Adrenal gland (tissue), 9 donors: ENCODE measurements at regions not wholly inside any gene's neighbourhood (a gene's known extent, or its start where the extent isn't known, plus 50 kb on each side); places are given as distances from the start of the nearest gene placed in this dataset.

Source experiments
- DNase-seq, 7 donors: peaks; one replicate each; pipeline ENCODE4 v3.0.0-alpha.2; 2019 to 2020
- H3K27ac ChIP-seq, 5 donors: fragments of 200-600 bp; sonication (generic) in 4 of 5; 1 replicate in 3 of 5; 2 replicates in 2 of 5; pipeline versions ENCODE4 v1.5.1 to v1.8.0; 2016 to 2020; ENCODE audit warnings: mild to moderate bottlenecking in 1 of 5
- H3K27me3 ChIP-seq: fragments of 200-600 bp; 2 replicates; pipeline ENCODE4 v1.8.0; 2021
- H3K36me3 ChIP-seq, 2 donors: fragments of 200-600 bp; replicated peaks in 1 of 2; 1 replicate in 1 of 2; 2 replicates in 1 of 2; pipeline versions ENCODE4 v1.5.1 to v1.8.0; 2018 to 2022
- H3K4me1 ChIP-seq, 2 donors: fragments of 200-600 bp; replicated peaks in 1 of 2; 1 replicate in 1 of 2; 2 replicates in 1 of 2; pipeline versions ENCODE4 v1.5.1 to v1.8.0; 2018 to 2021
- H3K4me3 ChIP-seq, 4 donors: fragments of 200-600 bp; sonication (generic) in 3 of 4; one replicate each; pipeline ENCODE4 v1.5.1; 2016 to 2018
- H3K9me3 ChIP-seq, 3 donors: fragments of 200-600 bp; sonication (generic) in 1 of 3; replicated peaks in 1 of 3; 1 replicate in 2 of 3; 2 replicates in 1 of 3; pipeline versions ENCODE4 v1.5.1 to v1.8.0; 2016 to 2021
- POLR2A ChIP-seq, 2 donors: fragments of 450-650 bp; IDR thresholded peaks; one replicate each; pipeline ENCODE4 v1.6.1; 2017; ENCODE audit warnings: antibody characterized with exemption in 2 of 2, mild to moderate bottlenecking in 2 of 2, moderate library complexity in 1 of 2
- WGBS, 4 donors: extraction: QIAGEN DNeasy Blood & Tissue Kit in 2 of 4; methylation state at CpG; one replicate each; pipeline versions ENCODE4 v1.1.5 to v1.1.7; 2013 to 2017; 5-methylcytosine and 5-hydroxymethylcytosine counted together
- intact Hi-C, 2 donors: fragments of 100-400 bp; cut with DNase I; formaldehyde crosslinking; loops; one replicate each; pipeline versions ENCODE4 v1.14.1 to v1.15.0; 2022 to 2023
- TF ChIP-seq, protein P1 (sequence below), 6 experiments: fragments of 450-650 bp in 4 of 6; fragments of 200-600 bp in 2 of 6; sonication (generic) in 1 of 6; IDR thresholded peaks; 1 replicate in 5 of 6; 2 replicates in 1 of 6; pipeline versions ENCODE4 v1.5.1 to v1.8.0; 2016 to 2021; ENCODE audit warnings: antibody characterized with exemption in 6 of 6, mild to moderate bottlenecking in 2 of 6, moderate library complexity in 1 of 6
- donor health status: healthy with polysubstance abuse.
- donor health status: Bipolar disorder and iron deficiency.
- donor health status: DM: yes; HTN: yes; CAD: no.
- donor health status: DM: no; HTN: no; CAD: no.
- donor health status: DM: no; HTN: no; CAD: no.

DNA sequence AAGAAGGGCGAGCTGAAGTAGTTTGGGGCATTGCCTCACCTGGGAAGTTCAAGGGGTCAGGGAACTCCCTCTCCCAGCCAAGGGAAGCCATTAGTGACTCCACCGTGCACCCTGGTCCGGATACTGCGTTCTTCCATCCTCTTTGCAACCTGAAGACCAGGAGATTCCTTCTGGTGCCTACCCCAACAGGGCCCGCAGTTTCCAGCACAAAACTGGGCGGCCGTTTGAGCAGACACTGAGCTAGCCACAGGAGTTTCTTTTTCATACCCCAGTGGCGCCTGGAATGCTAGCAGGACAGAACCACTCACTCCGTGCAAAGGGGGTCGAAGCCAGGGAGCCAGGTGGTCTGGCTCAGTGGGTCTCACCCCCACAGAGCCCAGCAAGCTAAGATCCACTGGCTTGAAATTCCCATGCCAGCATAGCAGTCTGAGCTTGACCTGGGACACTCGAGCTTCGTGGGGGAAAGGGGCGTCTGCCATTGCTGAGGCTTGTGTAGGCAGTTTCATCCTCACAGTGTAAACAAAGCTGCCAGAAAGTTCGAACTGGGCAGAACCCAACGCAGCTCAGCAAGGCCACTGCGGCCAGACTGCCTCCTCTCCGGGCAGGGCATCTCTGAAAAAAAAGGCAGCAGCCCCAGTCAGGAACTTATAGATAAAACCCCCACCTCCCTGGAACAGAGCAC, 1039.4 kb upstream of the IGFBP7 start:
- TF ChIP-seq, protein P1, sequence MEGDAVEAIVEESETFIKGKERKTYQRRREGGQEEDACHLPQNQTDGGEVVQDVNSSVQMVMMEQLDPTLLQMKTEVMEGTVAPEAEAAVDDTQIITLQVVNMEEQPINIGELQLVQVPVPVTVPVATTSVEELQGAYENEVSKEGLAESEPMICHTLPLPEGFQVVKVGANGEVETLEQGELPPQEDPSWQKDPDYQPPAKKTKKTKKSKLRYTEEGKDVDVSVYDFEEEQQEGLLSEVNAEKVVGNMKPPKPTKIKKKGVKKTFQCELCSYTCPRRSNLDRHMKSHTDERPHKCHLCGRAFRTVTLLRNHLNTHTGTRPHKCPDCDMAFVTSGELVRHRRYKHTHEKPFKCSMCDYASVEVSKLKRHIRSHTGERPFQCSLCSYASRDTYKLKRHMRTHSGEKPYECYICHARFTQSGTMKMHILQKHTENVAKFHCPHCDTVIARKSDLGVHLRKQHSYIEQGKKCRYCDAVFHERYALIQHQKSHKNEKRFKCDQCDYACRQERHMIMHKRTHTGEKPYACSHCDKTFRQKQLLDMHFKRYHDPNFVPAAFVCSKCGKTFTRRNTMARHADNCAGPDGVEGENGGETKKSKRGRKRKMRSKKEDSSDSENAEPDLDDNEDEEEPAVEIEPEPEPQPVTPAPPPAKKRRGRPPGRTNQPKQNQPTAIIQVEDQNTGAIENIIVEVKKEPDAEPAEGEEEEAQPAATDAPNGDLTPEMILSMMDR (IDR thresholded peaks at IDR 0.05) = no peak
- no peak for TF ChIP-seq POLR2A (IDR thresholded peaks at IDR 0.05)
- intact Hi-C loops = no loop called here
- no peaks in the 10 kb centered on the region for H3K36me3 ChIP-seq
- DNase-seq = no peak
- H3K4me3 ChIP-seq = no peak overlapping the region
- H3K4me1 ChIP-seq = no peaks in the 10 kb centered on the region
- H3K9me3 ChIP-seq = no peaks in the 10 kb centered on the region
- no peak overlapping the region for H3K27ac ChIP-seq
- no peaks in the 10 kb centered on the region for H3K27me3 ChIP-seq
- WGBS, 4 donors = 76 to 92% (median 82%) methylated on average over 10 to 17 of the region's 17 CpGs

DNA sequence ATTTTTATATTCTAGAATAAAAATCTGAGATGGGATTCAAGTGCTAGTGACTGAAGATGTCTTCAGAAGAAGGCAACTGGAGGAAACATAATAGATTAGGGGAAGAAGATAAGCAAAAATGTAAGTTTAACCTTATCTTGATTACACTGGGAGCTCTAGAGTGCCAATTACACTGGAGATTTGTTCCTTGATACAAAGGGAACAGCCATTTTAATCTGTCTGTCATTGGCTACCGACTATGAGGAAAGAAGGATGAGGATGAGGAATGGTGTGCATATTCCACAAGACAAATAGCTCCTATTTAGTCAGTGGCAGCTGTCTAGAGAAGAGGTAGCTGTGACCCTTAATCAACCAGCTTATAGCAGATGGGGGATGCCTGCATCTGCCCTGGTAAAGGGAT, 1034.5 kb upstream of the IGFBP7 start:
- Histone ChIP-seq H3K4me3 (no peak overlapping the region), H3K9me3 (peaks cover 0 to 7% (median 0%) of the 10 kb centered on the region in 3 donors), H3K36me3 (no peaks in the 10 kb centered on the region), H3K27ac (no peak overlapping the region), H3K27me3 (no peaks in the 10 kb centered on the region), H3K4me1 (no peaks in the 10 kb centered on the region)
- intact Hi-C loops = no loop called here
- no peak for TF ChIP-seq POLR2A (IDR thresholded peaks at IDR 0.05)
- TF ChIP-seq, protein P1 (IDR thresholded peaks at IDR 0.05) = no peak
- no peak for DNase-seq
- 60 to 75% (median 67%) methylated on average over 1 of the region's 1 CpG for WGBS, 4 donors

DNA sequence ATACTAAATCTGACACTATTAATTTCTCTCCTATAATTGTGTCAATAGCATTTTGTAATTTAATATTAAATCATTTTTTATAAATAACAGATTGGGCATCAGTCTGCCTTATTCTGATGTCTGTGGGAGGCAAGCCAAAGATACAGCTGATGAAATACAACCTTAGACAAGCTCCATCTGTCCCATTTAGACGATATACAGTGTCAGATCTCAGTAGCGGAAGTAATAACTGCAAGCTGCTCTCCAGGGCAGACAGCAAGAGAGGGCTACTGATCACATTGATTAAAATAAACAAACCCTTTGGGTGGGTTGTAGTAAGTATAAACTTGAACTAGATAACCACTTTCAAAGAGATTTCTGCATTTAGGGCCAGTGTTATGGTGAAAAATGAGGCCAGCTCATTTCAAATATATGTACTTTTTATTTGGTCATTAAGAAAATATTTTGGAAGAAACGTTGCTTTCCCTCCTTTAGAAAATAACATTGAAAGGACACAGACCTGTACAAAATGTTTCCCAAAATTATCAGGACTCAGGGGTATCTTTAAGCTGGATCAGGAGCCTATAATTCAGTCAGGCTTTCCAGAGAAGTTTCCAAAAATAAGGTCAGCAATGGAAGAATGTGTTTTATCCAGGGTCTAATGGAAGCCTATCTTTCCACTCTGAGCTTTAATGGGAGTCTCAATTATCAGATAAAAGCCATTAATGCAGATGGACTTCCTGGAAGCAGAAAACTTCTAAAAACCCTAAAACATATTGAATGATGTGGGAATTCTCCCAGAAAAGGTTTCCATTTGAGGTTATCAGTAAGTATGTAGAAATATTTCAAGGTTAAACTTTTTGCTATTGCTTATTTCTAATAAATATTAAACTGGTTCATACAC, 1028.8 kb upstream of the IGFBP7 start:
- H3K9me3 ChIP-seq = peaks cover 0 to 7% (median 0%) of the 10 kb centered on the region in 3 donors

DNA sequence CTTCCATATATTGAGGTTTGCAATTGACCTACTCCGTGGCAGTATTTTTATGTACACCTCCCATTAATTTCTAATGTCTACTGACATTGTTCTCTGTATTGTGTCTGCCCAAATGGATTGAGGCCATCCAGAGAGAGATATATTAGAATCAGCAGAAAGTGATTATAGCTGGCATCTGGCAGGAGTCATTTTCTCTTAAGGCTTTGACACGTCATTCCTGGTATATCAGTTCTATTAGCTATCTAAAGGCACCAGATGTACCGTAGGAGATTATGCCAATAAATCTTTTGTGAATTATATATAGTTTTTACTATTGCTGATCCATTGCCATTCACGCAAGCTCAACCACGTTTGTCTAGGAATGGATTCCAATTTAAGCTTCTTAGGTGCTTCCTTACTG, 1026.4 kb upstream of the IGFBP7 start:
- Histone ChIP-seq H3K9me3 (peaks cover 0 to 7% (median 0%) of the 10 kb centered on the region in 3 donors), H3K4me3 (no peak overlapping the region), H3K36me3 (no peaks in the 10 kb centered on the region), H3K27ac (no peak overlapping the region), H3K27me3 (no peaks in the 10 kb centered on the region), H3K4me1 (no peaks in the 10 kb centered on the region)
- DNase-seq = no peak
- WGBS, 4 donors = 71 to 78% (median 73%) methylated on average over 5 of the region's 5 CpGs
- intact Hi-C loops = no loop called here
- TF ChIP-seq, protein P1 (IDR thresholded peaks at IDR 0.05) = no peak
- no peak for TF ChIP-seq POLR2A (IDR thresholded peaks at IDR 0.05)

More for the DNA sequence above, 1028.8 kb upstream of the IGFBP7 start:
- no peak overlapping the region for H3K4me3 ChIP-seq
- H3K27ac ChIP-seq = no peak overlapping the region
- 40 to 59% (median 55%) methylated on average over 3 of the region's 3 CpGs for WGBS, 4 donors
- no peaks in the 10 kb centered on the region for H3K36me3 ChIP-seq
- H3K27me3 ChIP-seq = no peaks in the 10 kb centered on the region
- intact Hi-C loops = no loop called here
- no peaks in the 10 kb centered on the region for H3K4me1 ChIP-seq
- no peak for DNase-seq
- TF ChIP-seq, protein P1 (IDR thresholded peaks at IDR 0.05) = no peak
- TF ChIP-seq POLR2A (IDR thresholded peaks at IDR 0.05) = no peak
